IMR-90 (cell line): ENCODE measurements at regions not wholly inside any gene's neighbourhood (a gene's known extent, or its start where the extent isn't known, plus 50 kb on each side); places are given as distances from the start of the nearest gene placed in this dataset.

Experiments
- ATAC-seq: fragments of 200-7000 bp; cut with Tn5 transposase; 2 replicates; pipeline ENCODE4 v1.9.1; 2020; ENCODE audit warnings: low read depth, mild to moderate bottlenecking, moderate library complexity
- BruUV-seq: library from RNA; stranded (reverse); fragments of 400-500 nt; replicated peaks from 2 replicates; lab custom pipeline; 2021; lab: Mats Ljungman, UMichigan
- CTCF ChIA-PET: fragments of 300-600 bp; formaldehyde crosslinking; extraction: SDS; loops from one replicate; lab custom pipeline; 2021; ENCODE audit warnings: antibody characterized with exemption; lab: Yijun Ruan, JAX
- POLR2A ChIA-PET: fragments of 300-600 bp; sonication (Branson Sonifier 250); formaldehyde crosslinking; loops from one replicate; lab custom pipeline; 2022; ENCODE audit warnings: antibody characterized with exemption; ENCODE audit not compliant: unreplicated experiment; lab: Charles Lee
- DNase-seq: peaks from one replicate; pipeline ENCODE4 v3.0.0; 2013
- H2AFZ ChIP-seq: replicated peaks from 2 replicates; pipeline ENCODE3; 2013; ENCODE audit warnings: low read length, mild to moderate bottlenecking; ENCODE audit not compliant: poor library complexity
- H2AK5ac ChIP-seq: 2 replicates; pipeline ENCODE4 v1.6.1; 2013; ENCODE audit warnings: low read depth, low read length, inconsistent platforms
- H2AK9ac ChIP-seq: replicated peaks from 2 replicates; pipeline ENCODE3; 2013; ENCODE audit warnings: mild to moderate bottlenecking, low read depth, low read length, moderate library complexity; ENCODE audit not compliant: poor library complexity
- H2BK120ac ChIP-seq: 2 replicates; pipeline ENCODE4 v1.6.1; 2013; ENCODE audit warnings: low read depth, low read length, inconsistent platforms
- H2BK15ac ChIP-seq: 3 replicates; pipeline ENCODE4 v1.6.1; 2013; ENCODE audit warnings: low read depth, low read length, inconsistent platforms
- H2BK20ac ChIP-seq: 2 replicates; pipeline ENCODE4 v1.6.1; 2013; ENCODE audit warnings: low read depth, mild to moderate bottlenecking, inconsistent platforms, low read length, moderate library complexity
- H2BK5ac ChIP-seq: 2 replicates; pipeline ENCODE4 v1.6.1; 2013; ENCODE audit warnings: mild to moderate bottlenecking, low read depth, low read length, inconsistent platforms; ENCODE audit not compliant: poor library complexity, severe bottlenecking
- H3K14ac ChIP-seq: replicated peaks from 2 replicates; pipeline ENCODE4 v1.6.1; 2013; ENCODE audit warnings: low read depth, low read length, inconsistent platforms
- H3K18ac ChIP-seq: 2 replicates; pipeline ENCODE4 v1.6.1; 2013; ENCODE audit warnings: low read depth, low read length, control low read depth
- H3K23ac ChIP-seq: 2 replicates; pipeline ENCODE4 v1.6.1; 2013; ENCODE audit warnings: low read depth, low read length, inconsistent platforms
- H3K27ac ChIP-seq: 2 replicates; pipeline ENCODE4 v1.5.1; 2013; ENCODE audit warnings: mild to moderate bottlenecking, control low read depth, low read length; ENCODE audit not compliant: insufficient read depth
- H3K27me3 ChIP-seq: 2 replicates; pipeline ENCODE4 v1.6.1; 2013; ENCODE audit warnings: low read length; ENCODE audit not compliant: control insufficient read depth, insufficient read depth
- H3K36me3 ChIP-seq: 2 replicates; pipeline ENCODE4 v1.6.1; 2013; ENCODE audit warnings: low read length, mixed read lengths; ENCODE audit not compliant: control insufficient read depth, insufficient read depth
- H3K4ac ChIP-seq: 2 replicates; pipeline ENCODE4 v1.6.1; 2013; ENCODE audit warnings: low read depth, low read length, inconsistent platforms
- H3K4me1 ChIP-seq: 2 replicates; pipeline ENCODE4 v1.6.1; 2013; ENCODE audit warnings: low read length, mixed read lengths; ENCODE audit not compliant: control insufficient read depth, insufficient read depth
- H3K4me2 ChIP-seq: 2 replicates; pipeline ENCODE4 v1.6.1; 2013; ENCODE audit warnings: low read depth, mild to moderate bottlenecking, control low read depth, low read length, moderate library complexity
- H3K4me3 ChIP-seq: 2 replicates; pipeline ENCODE4 v1.5.1; 2013; ENCODE audit warnings: low read depth, mild to moderate bottlenecking, control low read depth, low read length, moderate library complexity; ENCODE audit not compliant: insufficient read depth
- H3K56ac ChIP-seq: 2 replicates; pipeline ENCODE4 v1.6.1; 2013; ENCODE audit warnings: low read length, inconsistent platforms; ENCODE audit not compliant: insufficient read depth; ENCODE audit errors: extremely low read depth
- H3K79me1 ChIP-seq, 2 experiments: 2 replicates each; pipeline ENCODE4 v1.6.1; 2013; ENCODE audit warnings: low read length in 2 of 2, inconsistent platforms in 1 of 2, low read depth in 1 of 2
- H3K9ac ChIP-seq: 2 replicates; pipeline ENCODE4 v1.6.1; 2013; ENCODE audit warnings: low read depth, low read length, control low read depth
- H3K9me1 ChIP-seq: 2 replicates; pipeline ENCODE4 v1.6.1; 2013; ENCODE audit warnings: low read length, inconsistent platforms; ENCODE audit not compliant: insufficient read depth
- H3K9me3 ChIP-seq: 2 replicates; pipeline ENCODE4 v1.6.1; 2013; ENCODE audit warnings: low read length; ENCODE audit not compliant: control insufficient read depth, insufficient read depth
- H4K20me1 ChIP-seq: 2 replicates; pipeline ENCODE4 v1.6.1; 2013; ENCODE audit warnings: low read length, inconsistent platforms; ENCODE audit not compliant: insufficient read depth
- H4K5ac ChIP-seq: 2 replicates; pipeline ENCODE4 v1.6.1; 2013; ENCODE audit warnings: mild to moderate bottlenecking, low read depth, low read length, control low read depth
- H4K8ac ChIP-seq, 2 experiments: 2 replicates each; pipeline ENCODE4 v1.6.1; 2013; ENCODE audit warnings: low read depth in 2 of 2, low read length in 2 of 2, control low read depth in 1 of 2, inconsistent platforms in 1 of 2
- H4K91ac ChIP-seq: 2 replicates; pipeline ENCODE4 v1.6.1; 2013; ENCODE audit warnings: low read depth, low read length, inconsistent platforms; ENCODE audit not compliant: insufficient read depth
- BHLHE40 ChIP-seq: fragments of 150-350 bp; IDR thresholded peaks from 2 replicates; pipeline ENCODE4 v1.6.1; 2016; ENCODE audit warnings: mild to moderate bottlenecking, low read depth, low read length
- CEBPB ChIP-seq: IDR thresholded peaks from 2 replicates; pipeline ENCODE4 v1.6.1; 2012; ENCODE audit warnings: low read depth, low read length, improper control_type of control experiment
- CHD1 ChIP-seq: IDR thresholded peaks from 2 replicates; pipeline ENCODE4 v1.6.1; 2012; ENCODE audit warnings: low read depth, low read length, improper control_type of control experiment
- FOS ChIP-seq: fragments of 150-350 bp; IDR thresholded peaks from 2 replicates; pipeline ENCODE4 v1.6.1; 2016; ENCODE audit warnings: low read depth, low read length
- MAFK ChIP-seq: IDR thresholded peaks from 2 replicates; pipeline ENCODE4 v1.6.1; 2012; ENCODE audit warnings: low read depth, low read length, improper control_type of control experiment
- MAZ ChIP-seq: IDR thresholded peaks from 2 replicates; pipeline ENCODE4 v1.6.1; 2012; ENCODE audit warnings: low read depth, mild to moderate bottlenecking, low read length, improper control_type of control experiment, moderate library complexity, borderline replicate concordance
- MXI1 ChIP-seq: IDR thresholded peaks from 2 replicates; pipeline ENCODE4 v1.6.1; 2012; ENCODE audit warnings: low read depth, mild to moderate bottlenecking, low read length, moderate library complexity, borderline replicate concordance
- NFE2L2 ChIP-seq: fragments of 150-350 bp; IDR thresholded peaks from 2 replicates; pipeline ENCODE4 v1.6.1; 2016; ENCODE audit warnings: low read depth, mild to moderate bottlenecking, low read length
- POLR2A ChIP-seq: IDR thresholded peaks from 2 replicates; pipeline ENCODE4 v1.6.1; 2012; ENCODE audit warnings: mild to moderate bottlenecking, low read depth, low read length
- RAD21 ChIP-seq: IDR thresholded peaks from 2 replicates; pipeline ENCODE4 v1.6.1; 2012; ENCODE audit warnings: low read length, improper control_type of control experiment
- RCOR1 ChIP-seq: IDR thresholded peaks from 2 replicates; pipeline ENCODE4 v1.6.1; 2012; ENCODE audit warnings: mild to moderate bottlenecking, low read length, improper control_type of control experiment; ENCODE audit not compliant: insufficient replicate concordance
- RFX5 ChIP-seq: IDR thresholded peaks from 2 replicates; pipeline ENCODE4 v1.8.0; 2012; ENCODE audit warnings: low read depth, mild to moderate bottlenecking, low read length, moderate library complexity
- SMC3 ChIP-seq: fragments of 150-350 bp; IDR thresholded peaks from 2 replicates; pipeline ENCODE4 v1.6.1; 2016; ENCODE audit warnings: low read depth, mild to moderate bottlenecking, antibody characterized with exemption, low read length, moderate library complexity
- WGBS, 2 experiments: methylation state at CpG; one replicate each; pipeline versions ENCODE4 v1.1.5 to v1.1.7; 2013; ENCODE audit warnings: missing lambda C conversion rate in 2 of 2; ENCODE audit not compliant: insufficient read length in 1 of 2; ENCODE audit errors: extremely low coverage in 2 of 2; 5-methylcytosine and 5-hydroxymethylcytosine counted together
- dilution Hi-C: fragments of 300-500 bp; cut with HindIII; formaldehyde crosslinking; loops from one replicate; pipeline ENCODE4 v1.14.3; 2018; ENCODE audit warnings: low sequenced_read_pairs; ENCODE audit not compliant: unreplicated experiment
- in situ Hi-C: fragments of 300-500 bp; cut with MboI; formaldehyde crosslinking; loops from 3 replicates; pipeline ENCODE4 v1.14.3; 2019; ENCODE audit warnings: low sequenced_read_pairs, inconsistent platforms, mixed read lengths
- intact Hi-C: fragments of 100-400 bp; cut with micrococcal nuclease; formaldehyde crosslinking; loops from 2 replicates; pipeline ENCODE4 v1.10.0; 2022
- TF ChIP-seq, protein P1 (sequence below): fragments of 150-350 bp; IDR thresholded peaks from 2 replicates; pipeline ENCODE4 v1.6.1; 2016; ENCODE audit warnings: low read depth, mild to moderate bottlenecking, low read length, moderate library complexity, borderline replicate concordance
- TF ChIP-seq, protein P2 (sequence below): conservative IDR thresholded peaks from 2 replicates; pipeline ENCODE4 v1.5.1; 2012; ENCODE audit warnings: mild to moderate bottlenecking, low read depth, low read length, improper control_type of control experiment
- TF ChIP-seq, protein P3 (sequence below): fragments of 150-350 bp; IDR thresholded peaks from 2 replicates; pipeline ENCODE4 v1.6.1; 2017; ENCODE audit warnings: mild to moderate bottlenecking, antibody characterized with exemption, low read length, low read depth

DNA sequence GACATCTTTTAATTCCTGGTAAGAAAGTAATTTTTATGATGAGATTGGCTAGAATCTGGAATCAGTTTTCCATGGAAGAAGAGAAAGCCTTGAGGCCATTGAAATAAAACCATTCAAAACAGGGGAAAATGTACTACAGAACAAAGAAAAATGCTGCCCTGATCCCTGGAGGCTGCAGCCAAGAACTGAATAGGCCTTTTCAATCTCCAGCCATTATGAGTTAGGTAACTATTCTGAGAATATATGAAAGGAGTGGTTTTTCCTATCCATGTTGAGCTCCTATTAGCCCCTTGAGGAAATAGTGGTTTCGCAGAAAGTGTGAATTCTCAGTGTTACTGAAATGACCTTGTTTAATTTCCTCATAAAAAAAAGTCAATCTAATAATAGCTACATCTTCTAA lies 408.5 kb upstream of the GRAMD2B start:
- Histone ChIP-seq H3K27me3 (no peaks in the 10 kb centered on the region; the same call in 1 of the 2 replicates), H2AFZ (no peak overlapping the region), H3K79me1 (no peaks in the 10 kb centered on the region), H3K23ac (no peak overlapping the region), H4K91ac (no peak overlapping the region), H2AK9ac (no peak overlapping the region), H2BK15ac (no peak overlapping the region), H3K36me3 (no peaks in the 10 kb centered on the region), H3K27ac (no peak overlapping the region), H2BK5ac (no peak overlapping the region), H3K4me3 (no peak overlapping the region), H3K4me2 (no peak overlapping the region), H3K14ac (no peak overlapping the region), H3K9me3 (no peaks in the 10 kb centered on the region), H4K5ac (no peak overlapping the region), H3K4me1 (no peaks in the 10 kb centered on the region), H4K8ac (no peak overlapping the region), H3K18ac (no peak overlapping the region), H3K4ac (no peak overlapping the region), H2AK5ac (no peak overlapping the region), H4K20me1 (no peaks in the 10 kb centered on the region), H2BK120ac (no peak overlapping the region), H3K56ac (no peak overlapping the region), H3K9ac (no peak overlapping the region), H2BK20ac (no peak overlapping the region), H3K9me1 (no peaks in the 10 kb centered on the region)
- DNase-seq (no peak), ATAC-seq (no peak)
- no TSS peak for BruUV-seq
- dilution Hi-C loops = no loop called here
- TF ChIP-seq, protein P1, sequence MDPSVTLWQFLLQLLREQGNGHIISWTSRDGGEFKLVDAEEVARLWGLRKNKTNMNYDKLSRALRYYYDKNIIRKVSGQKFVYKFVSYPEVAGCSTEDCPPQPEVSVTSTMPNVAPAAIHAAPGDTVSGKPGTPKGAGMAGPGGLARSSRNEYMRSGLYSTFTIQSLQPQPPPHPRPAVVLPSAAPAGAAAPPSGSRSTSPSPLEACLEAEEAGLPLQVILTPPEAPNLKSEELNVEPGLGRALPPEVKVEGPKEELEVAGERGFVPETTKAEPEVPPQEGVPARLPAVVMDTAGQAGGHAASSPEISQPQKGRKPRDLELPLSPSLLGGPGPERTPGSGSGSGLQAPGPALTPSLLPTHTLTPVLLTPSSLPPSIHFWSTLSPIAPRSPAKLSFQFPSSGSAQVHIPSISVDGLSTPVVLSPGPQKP = no peak
- TF ChIP-seq FOS = no peak
- TF ChIP-seq, protein P2, sequence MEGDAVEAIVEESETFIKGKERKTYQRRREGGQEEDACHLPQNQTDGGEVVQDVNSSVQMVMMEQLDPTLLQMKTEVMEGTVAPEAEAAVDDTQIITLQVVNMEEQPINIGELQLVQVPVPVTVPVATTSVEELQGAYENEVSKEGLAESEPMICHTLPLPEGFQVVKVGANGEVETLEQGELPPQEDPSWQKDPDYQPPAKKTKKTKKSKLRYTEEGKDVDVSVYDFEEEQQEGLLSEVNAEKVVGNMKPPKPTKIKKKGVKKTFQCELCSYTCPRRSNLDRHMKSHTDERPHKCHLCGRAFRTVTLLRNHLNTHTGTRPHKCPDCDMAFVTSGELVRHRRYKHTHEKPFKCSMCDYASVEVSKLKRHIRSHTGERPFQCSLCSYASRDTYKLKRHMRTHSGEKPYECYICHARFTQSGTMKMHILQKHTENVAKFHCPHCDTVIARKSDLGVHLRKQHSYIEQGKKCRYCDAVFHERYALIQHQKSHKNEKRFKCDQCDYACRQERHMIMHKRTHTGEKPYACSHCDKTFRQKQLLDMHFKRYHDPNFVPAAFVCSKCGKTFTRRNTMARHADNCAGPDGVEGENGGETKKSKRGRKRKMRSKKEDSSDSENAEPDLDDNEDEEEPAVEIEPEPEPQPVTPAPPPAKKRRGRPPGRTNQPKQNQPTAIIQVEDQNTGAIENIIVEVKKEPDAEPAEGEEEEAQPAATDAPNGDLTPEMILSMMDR = no peak
- TF ChIP-seq, protein P3, sequence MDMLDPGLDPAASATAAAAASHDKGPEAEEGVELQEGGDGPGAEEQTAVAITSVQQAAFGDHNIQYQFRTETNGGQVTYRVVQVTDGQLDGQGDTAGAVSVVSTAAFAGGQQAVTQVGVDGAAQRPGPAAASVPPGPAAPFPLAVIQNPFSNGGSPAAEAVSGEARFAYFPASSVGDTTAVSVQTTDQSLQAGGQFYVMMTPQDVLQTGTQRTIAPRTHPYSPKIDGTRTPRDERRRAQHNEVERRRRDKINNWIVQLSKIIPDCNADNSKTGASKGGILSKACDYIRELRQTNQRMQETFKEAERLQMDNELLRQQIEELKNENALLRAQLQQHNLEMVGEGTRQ = no peak
- TF ChIP-seq CEBPB = no peak
- TF ChIP-seq MAFK = no peak
- TF ChIP-seq MAZ = no peak
- no peak for TF ChIP-seq SMC3
- no peak for TF ChIP-seq POLR2A
- no peak for TF ChIP-seq BHLHE40
- TF ChIP-seq RAD21 = no peak
- TF ChIP-seq MXI1 = no peak
- TF ChIP-seq RCOR1 = no peak
- no peak for TF ChIP-seq RFX5
- no peak for TF ChIP-seq CHD1
- no peak for TF ChIP-seq NFE2L2
- POLR2A ChIA-PET = no interaction called here
- CTCF ChIA-PET = no interaction called here
- in situ Hi-C loops = no loop called here
- intact Hi-C loops = no loop called here
- no CpG with 5 or more reads among the region's 1 CpG for WGBS, 2 experiments
